ENCODE measurements at regions not wholly inside any gene's neighbourhood (a gene's known extent, or its start where the extent isn't known, plus 50 kb on each side); places are given as distances from the start of the nearest gene placed in this dataset.

- Histone ChIP-seq H3K79me2 (ENCODE audit: control insufficient read depth, insufficient read depth, low read length) (no peaks in the 10 kb centered on the region), H4K20me1 (ENCODE audit: control insufficient read depth, insufficient read depth, low read length, poor library complexity, severe bottlenecking) (no peaks in the 10 kb centered on the region), H3K9me3 (ENCODE audit: control extremely low read depth in 1 of 3, control insufficient read depth in 2 of 3, insufficient read depth in 1 of 3, low read length in 2 of 3) (no peaks in the 10 kb centered on the region), H3K27me3 (replicated peaks in 1 of 4; ENCODE audit: control extremely low read depth in 1 of 4, control insufficient read depth in 3 of 4, insufficient read depth in 4 of 4, low read length in 3 of 4) (no peaks in the 10 kb centered on the region), H3K4me1 (ENCODE audit: control insufficient read depth in 2 of 2, insufficient read depth in 2 of 2, low read length in 2 of 2) (no peaks in the 10 kb centered on the region), H3K9ac (ENCODE audit: low read length) (no peak overlapping the region), H3K4me3 (ENCODE audit: control extremely low read depth in 1 of 5, extremely low read depth in 1 of 5, insufficient read depth in 1 of 5, low read depth in 2 of 5, low read length in 4 of 5) (no peak overlapping the region), H2AFZ (ENCODE audit: insufficient read depth, low read depth, low read length, poor library complexity, severe bottlenecking) (no peak overlapping the region), H3K36me3 (replicated peaks in 1 of 2; ENCODE audit: control extremely low read depth in 1 of 2, control insufficient read depth in 1 of 2, extremely low read depth in 1 of 2, insufficient read depth in 2 of 2, low read length in 1 of 2) (no peaks in the 10 kb centered on the region), H3K4me2 (replicated peaks; ENCODE audit: low read depth, low read length, poor library complexity, severe bottlenecking) (no peak overlapping the region), H3K27ac (ENCODE audit: low read length in 2 of 2) (no peak overlapping the region)
- intact Hi-C loops (cut with micrococcal nuclease), result no loop called here
- ChIA-PET POLR2A (no interaction called here), CTCF (no interaction called here)
- no peak for DNase-seq
- Mint-ChIP-seq H3K27ac (no peak overlapping the region), H3K9me3 (ENCODE audit: insufficient read depth) (no peaks in the 10 kb centered on the region), H3K4me3 (no peak overlapping the region), H3K4me1 (no peaks in the 10 kb centered on the region), H3K27me3 (no peaks in the 10 kb centered on the region)
- ATAC-seq (ENCODE audit: low read depth), result no peak
- WGBS (ENCODE audit: insufficient coverage), result 67% methylated on average over 1 of the region's 2 CpGs
- TF ChIP-seq EZH2 (IDR thresholded peaks at IDR 0.05; ENCODE audit: borderline replicate concordance, insufficient read depth, low read depth, low read length, poor library complexity, severe bottlenecking), result no peak
- TF ChIP-seq CTCF (IDR thresholded peaks at IDR 0.05), result no peak
Observed at GRCh38 chr2:125643128-125643527, 1012.8 kb upstream of the GYPC start.

GRCh38 chr2:125643585-125643984 is 1012.4 kb upstream of the GYPC start:
- Histone ChIP-seq H4K20me1 (ENCODE audit: control insufficient read depth, insufficient read depth, low read length, poor library complexity, severe bottlenecking) (no peaks in the 10 kb centered on the region), H2AFZ (ENCODE audit: insufficient read depth, low read depth, low read length, poor library complexity, severe bottlenecking) (no peak overlapping the region), H3K4me2 (replicated peaks; ENCODE audit: low read depth, low read length, poor library complexity, severe bottlenecking) (no peak overlapping the region), H3K27me3 (replicated peaks in 1 of 4; ENCODE audit: control extremely low read depth in 1 of 4, control insufficient read depth in 3 of 4, insufficient read depth in 4 of 4, low read length in 3 of 4) (no peaks in the 10 kb centered on the region), H3K27ac (ENCODE audit: low read length in 2 of 2) (no peak overlapping the region), H3K9ac (ENCODE audit: low read length) (no peak overlapping the region), H3K79me2 (ENCODE audit: control insufficient read depth, insufficient read depth, low read length) (no peaks in the 10 kb centered on the region), H3K4me3 (ENCODE audit: control extremely low read depth in 1 of 5, extremely low read depth in 1 of 5, insufficient read depth in 1 of 5, low read depth in 2 of 5, low read length in 4 of 5) (no peak overlapping the region), H3K4me1 (ENCODE audit: control insufficient read depth in 2 of 2, insufficient read depth in 2 of 2, low read length in 2 of 2) (no peaks in the 10 kb centered on the region), H3K36me3 (replicated peaks in 1 of 2; ENCODE audit: control extremely low read depth in 1 of 2, control insufficient read depth in 1 of 2, extremely low read depth in 1 of 2, insufficient read depth in 2 of 2, low read length in 1 of 2) (no peaks in the 10 kb centered on the region), H3K9me3 (ENCODE audit: control extremely low read depth in 1 of 3, control insufficient read depth in 2 of 3, insufficient read depth in 1 of 3, low read length in 2 of 3) (no peaks in the 10 kb centered on the region)
- TF ChIP-seq CTCF (IDR thresholded peaks at IDR 0.05) (no peak), EZH2 (IDR thresholded peaks at IDR 0.05; ENCODE audit: borderline replicate concordance, insufficient read depth, low read depth, low read length, poor library complexity, severe bottlenecking) (no peak)
- ChIA-PET POLR2A (no interaction called here), CTCF (no interaction called here)
- intact Hi-C loops (cut with micrococcal nuclease), result no loop called here
- H3K9me3 Mint-ChIP-seq (ENCODE audit: insufficient read depth), result no peaks in the 10 kb centered on the region
- 56% methylated on average over 6 of the region's 8 CpGs for WGBS (ENCODE audit: insufficient coverage)
- H3K4me1 Mint-ChIP-seq, result no peaks in the 10 kb centered on the region
- H3K4me3 Mint-ChIP-seq, result no peak overlapping the region
- no peak overlapping the region for H3K27ac Mint-ChIP-seq
- no peaks in the 10 kb centered on the region for H3K27me3 Mint-ChIP-seq
- ATAC-seq (ENCODE audit: low read depth) (no peak), DNase-seq (no peak)
